SK-N-SH (cell line): ENCODE measurements at regions not wholly inside any gene's neighbourhood (a gene's known extent, or its start where the extent isn't known, plus 50 kb on each side); places are given as distances from the start of the nearest gene placed in this dataset.

ENCODE experiments used
- CTCF ChIA-PET: fragments of 300-600, 350-600 bp; formaldehyde crosslinking; extraction: SDS; loops from one replicate; lab custom pipeline; 2021; lab: Yijun Ruan, JAX
- POLR2A ChIA-PET: fragments of 350-600 bp; sonication (Branson Sonifier 250); formaldehyde crosslinking; extraction: SDS; loops from one replicate; lab custom pipeline; 2020; ENCODE audit warnings: antibody characterized with exemption, inconsistent platforms; lab: Yijun Ruan, JAX
- DNase-seq: peaks from one replicate; pipeline ENCODE4 v3.0.0; 2012
- H2AFZ ChIP-seq: fragments of 200-600 bp; sonication (generic); 2 replicates; pipeline ENCODE4 v1.8.1; 2016; ENCODE audit warnings: antibody characterized with exemption, mild to moderate bottlenecking, low read depth
- H3F3A ChIP-seq: fragments of 200-600 bp; sonication (generic); replicated peaks from 2 replicates; pipeline ENCODE3; 2016; ENCODE audit warnings: antibody characterized with exemption, mild to moderate bottlenecking; ENCODE audit not compliant: insufficient read depth
- H3K27ac ChIP-seq, 2 experiments: fragments of 200-500 bp in 1 of 2; fragments of 200-600 bp in 1 of 2; sonication (Bioruptor generic) in 1 of 2; sonication (generic), shearing (Covaris generic) in 1 of 2; 2 replicates each; pipeline versions ENCODE4 v1.5.1 to v1.6.1; 2014 to 2016; ENCODE audit warnings: low read depth in 2 of 2, inconsistent platforms in 1 of 2, low read length in 1 of 2, mild to moderate bottlenecking in 1 of 2, mixed read lengths in 1 of 2
- H3K27me3 ChIP-seq: fragments of 200-600 bp; sonication (generic), shearing (Covaris generic); 2 replicates; pipeline ENCODE4 v1.6.1; 2016; ENCODE audit warnings: mixed run types; ENCODE audit not compliant: insufficient read depth
- H3K36me3 ChIP-seq, 2 experiments: fragments of 200-500 bp in 1 of 2; fragments of 200-600 bp in 1 of 2; sonication (Bioruptor generic) in 1 of 2; sonication (generic) in 1 of 2; replicated peaks in 1 of 2; 2 replicates each; pipeline versions ENCODE3 to v1.5.1; 2014 to 2016; ENCODE audit warnings: low read length in 1 of 2, mild to moderate bottlenecking in 1 of 2; ENCODE audit not compliant: insufficient read depth in 2 of 2, control insufficient read depth in 1 of 2
- H3K4me1 ChIP-seq, 2 experiments: fragments of 200-500 bp in 1 of 2; fragments of 200-600 bp in 1 of 2; sonication (Bioruptor generic) in 1 of 2; sonication (generic), shearing (Covaris generic) in 1 of 2; 2 replicates each; pipeline versions ENCODE4 v1.5.1 to v1.6.1; 2014 to 2016; ENCODE audit warnings: low read depth in 1 of 2, low read length in 1 of 2, mixed run types in 1 of 2; ENCODE audit not compliant: insufficient read depth in 2 of 2, control insufficient read depth in 1 of 2
- H3K4me2 ChIP-seq: fragments of 200-600 bp; sonication (generic), shearing (Covaris generic); 2 replicates; pipeline ENCODE4 v1.6.1; 2017; ENCODE audit warnings: mixed run types
- H3K4me3 ChIP-seq, 2 experiments: fragments of 200-500 bp in 1 of 2; fragments of 200-600 bp in 1 of 2; sonication (Bioruptor generic) in 1 of 2; sonication (generic), shearing (Covaris generic) in 1 of 2; 2 replicates each; pipeline versions ENCODE4 v1.5.1 to v1.8.1; 2014 to 2016; ENCODE audit warnings: low read depth in 2 of 2, inconsistent platforms in 1 of 2, low read length in 1 of 2, mild to moderate bottlenecking in 1 of 2, mixed read lengths in 1 of 2, moderate library complexity in 1 of 2
- H3K79me2 ChIP-seq: fragments of 200-600 bp; sonication (generic); 2 replicates; pipeline ENCODE4 v1.8.1; 2017; ENCODE audit warnings: mild to moderate bottlenecking; ENCODE audit not compliant: insufficient read depth
- H3K9ac ChIP-seq: fragments of 200-600 bp; sonication (generic); 2 replicates; pipeline ENCODE4 v1.6.1; 2017; ENCODE audit warnings: mixed run types
- H3K9me2 ChIP-seq: fragments of 200-600 bp; sonication (generic); 2 replicates; pipeline ENCODE4 v1.6.1; 2017; ENCODE audit warnings: mixed run types
- H3K9me3 ChIP-seq: fragments of 200-600 bp; sonication (generic); 2 replicates; pipeline ENCODE4 v1.6.1; 2017; ENCODE audit warnings: mixed run types, mild to moderate bottlenecking, moderate library complexity
- H4K20me1 ChIP-seq: fragments of 200-600 bp; sonication (generic); 2 replicates; pipeline ENCODE4 v1.6.1; 2017; ENCODE audit warnings: mild to moderate bottlenecking, mixed run types; ENCODE audit not compliant: insufficient read depth
- CHD2 ChIP-seq: fragments of 150-350 bp; IDR thresholded peaks from 2 replicates; pipeline ENCODE4 v1.6.1; 2018; ENCODE audit warnings: low read length; ENCODE audit not compliant: partially characterized antibody
- EZH2phosphoT487 ChIP-seq: fragments of 200-600 bp; sonication (generic); IDR thresholded peaks from 2 replicates; pipeline ENCODE4 v1.6.1; 2017; ENCODE audit warnings: low read depth, mixed run types, mild to moderate bottlenecking, antibody characterized with exemption, moderate library complexity, borderline replicate concordance
- FOSL2 ChIP-seq: IDR thresholded peaks from 2 replicates; pipeline ENCODE4 v1.4.0; 2012; ENCODE audit warnings: low read depth, mild to moderate bottlenecking, moderate library complexity, borderline replicate concordance
- GATA2 ChIP-seq: sonication (generic); formaldehyde crosslinking; IDR thresholded peaks from 2 replicates; pipeline ENCODE4 v1.5.0; 2020; ENCODE audit warnings: mild to moderate bottlenecking, missing genetic modification reagents
- MEF2A ChIP-seq: IDR thresholded peaks from 2 replicates; pipeline ENCODE4 v1.4.0; 2012; ENCODE audit warnings: low read depth, borderline replicate concordance
- MXI1 ChIP-seq: IDR thresholded peaks from 2 replicates; pipeline ENCODE4 v1.6.1; 2012; ENCODE audit warnings: mild to moderate bottlenecking, low read depth, low read length, improper control_type of control experiment
- NRF1 ChIP-seq: IDR thresholded peaks from 2 replicates; pipeline ENCODE4 v1.6.1; 2012; ENCODE audit warnings: low read depth, mild to moderate bottlenecking, low read length
- RAD21 ChIP-seq: IDR thresholded peaks from 2 replicates; pipeline ENCODE4 v1.6.1; 2012; ENCODE audit warnings: mild to moderate bottlenecking, low read length
- RCOR1 ChIP-seq: fragments of 150-350 bp; IDR thresholded peaks from 2 replicates; pipeline ENCODE4 v1.6.1; 2017; ENCODE audit warnings: antibody characterized with exemption, low read length
- RXRA ChIP-seq: IDR thresholded peaks from 2 replicates; pipeline ENCODE4 v1.4.0; 2012; ENCODE audit warnings: low read depth, mild to moderate bottlenecking, borderline replicate concordance
- SIN3A ChIP-seq: IDR thresholded peaks from 2 replicates; pipeline ENCODE4 v1.6.1; 2012; ENCODE audit warnings: low read depth, mild to moderate bottlenecking, low read length, moderate library complexity, borderline replicate concordance
- TCF12 ChIP-seq: IDR thresholded peaks from 2 replicates; pipeline ENCODE4 v1.4.0; 2012
- WGBS: methylation state at CpG from one replicate; pipeline ENCODE4 v1.1.6; 2017; ENCODE audit warnings: low lambda C conversion rate; 5-methylcytosine and 5-hydroxymethylcytosine counted together
- TF ChIP-seq, protein P1 (sequence below): IDR thresholded peaks from 2 replicates; pipeline ENCODE4 v1.4.0; 2012; ENCODE audit warnings: low read depth, borderline replicate concordance
- TF ChIP-seq, protein P2 (sequence below): fragments of 150-350 bp; IDR thresholded peaks from 2 replicates; pipeline ENCODE4 v1.6.1; 2016; ENCODE audit warnings: mild to moderate bottlenecking, low read depth, low read length
- TF ChIP-seq, protein P3 (sequence below): IDR thresholded peaks from 2 replicates; pipeline ENCODE4 v1.6.1; 2012; ENCODE audit warnings: mild to moderate bottlenecking, low read depth, low read length, moderate library complexity
- TF ChIP-seq, protein P4 (sequence below): IDR thresholded peaks from 2 replicates; pipeline ENCODE4 v1.4.0; 2012; ENCODE audit warnings: low read depth

DNA sequence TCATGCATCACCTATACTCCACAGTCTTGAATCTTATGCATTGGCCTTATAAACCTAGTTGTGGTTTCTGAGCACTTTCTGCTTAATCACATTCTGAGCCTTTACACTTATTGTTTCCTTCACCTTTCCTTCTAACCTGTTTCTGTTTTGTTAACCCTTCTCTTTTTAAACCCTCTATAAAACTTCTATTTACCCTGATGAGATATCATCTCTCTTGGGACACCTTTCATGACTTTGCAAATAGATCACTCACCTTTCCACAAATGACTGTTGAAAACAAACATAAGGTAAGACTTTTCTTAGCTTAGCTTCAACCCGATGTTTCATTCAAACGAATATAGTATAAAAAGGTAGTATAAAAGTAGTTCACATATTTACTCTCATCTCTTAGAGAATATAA, 483.6 kb downstream of the FAM181B start:
- Histone ChIP-seq H3K4me3 (no peak overlapping the region), H3K9me3 (no peaks in the 10 kb centered on the region), H3K9ac (no peak overlapping the region), H3K27me3 (no peaks in the 10 kb centered on the region), H3K9me2 (no peaks in the 10 kb centered on the region), H3K27ac (no peak overlapping the region), H3F3A (no peaks in the 10 kb centered on the region), H3K79me2 (no peaks in the 10 kb centered on the region), H4K20me1 (no peaks in the 10 kb centered on the region), H3K4me1 (no peaks in the 10 kb centered on the region), H2AFZ (no peak overlapping the region), H3K36me3 (no peaks in the 10 kb centered on the region), H3K4me2 (no peak overlapping the region)
- ChIA-PET CTCF (no interaction called here), POLR2A (no interaction called here)
- no peak for DNase-seq
- TF ChIP-seq, protein P1, sequence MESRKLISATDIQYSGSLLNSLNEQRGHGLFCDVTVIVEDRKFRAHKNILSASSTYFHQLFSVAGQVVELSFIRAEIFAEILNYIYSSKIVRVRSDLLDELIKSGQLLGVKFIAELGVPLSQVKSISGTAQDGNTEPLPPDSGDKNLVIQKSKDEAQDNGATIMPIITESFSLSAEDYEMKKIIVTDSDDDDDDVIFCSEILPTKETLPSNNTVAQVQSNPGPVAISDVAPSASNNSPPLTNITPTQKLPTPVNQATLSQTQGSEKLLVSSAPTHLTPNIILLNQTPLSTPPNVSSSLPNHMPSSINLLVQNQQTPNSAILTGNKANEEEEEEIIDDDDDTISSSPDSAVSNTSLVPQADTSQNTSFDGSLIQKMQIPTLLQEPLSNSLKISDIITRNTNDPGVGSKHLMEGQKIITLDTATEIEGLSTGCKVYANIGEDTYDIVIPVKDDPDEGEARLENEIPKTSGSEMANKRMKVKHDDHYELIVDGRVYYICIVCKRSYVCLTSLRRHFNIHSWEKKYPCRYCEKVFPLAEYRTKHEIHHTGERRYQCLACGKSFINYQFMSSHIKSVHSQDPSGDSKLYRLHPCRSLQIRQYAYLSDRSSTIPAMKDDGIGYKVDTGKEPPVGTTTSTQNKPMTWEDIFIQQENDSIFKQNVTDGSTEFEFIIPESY = no peak
- TF ChIP-seq, protein P2, sequence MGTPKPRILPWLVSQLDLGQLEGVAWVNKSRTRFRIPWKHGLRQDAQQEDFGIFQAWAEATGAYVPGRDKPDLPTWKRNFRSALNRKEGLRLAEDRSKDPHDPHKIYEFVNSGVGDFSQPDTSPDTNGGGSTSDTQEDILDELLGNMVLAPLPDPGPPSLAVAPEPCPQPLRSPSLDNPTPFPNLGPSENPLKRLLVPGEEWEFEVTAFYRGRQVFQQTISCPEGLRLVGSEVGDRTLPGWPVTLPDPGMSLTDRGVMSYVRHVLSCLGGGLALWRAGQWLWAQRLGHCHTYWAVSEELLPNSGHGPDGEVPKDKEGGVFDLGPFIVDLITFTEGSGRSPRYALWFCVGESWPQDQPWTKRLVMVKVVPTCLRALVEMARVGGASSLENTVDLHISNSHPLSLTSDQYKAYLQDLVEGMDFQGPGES = no peak
- no peak for TF ChIP-seq FOSL2
- no peak for TF ChIP-seq TCF12
- TF ChIP-seq EZH2phosphoT487 = no peak
- no peak for TF ChIP-seq NRF1
- no peak for TF ChIP-seq RCOR1
- TF ChIP-seq MXI1 = no peak
- no peak for TF ChIP-seq RXRA
- TF ChIP-seq SIN3A = no peak
- TF ChIP-seq CHD2 = no peak
- no peak for TF ChIP-seq RAD21
- TF ChIP-seq MEF2A = no peak
- TF ChIP-seq, protein P3, sequence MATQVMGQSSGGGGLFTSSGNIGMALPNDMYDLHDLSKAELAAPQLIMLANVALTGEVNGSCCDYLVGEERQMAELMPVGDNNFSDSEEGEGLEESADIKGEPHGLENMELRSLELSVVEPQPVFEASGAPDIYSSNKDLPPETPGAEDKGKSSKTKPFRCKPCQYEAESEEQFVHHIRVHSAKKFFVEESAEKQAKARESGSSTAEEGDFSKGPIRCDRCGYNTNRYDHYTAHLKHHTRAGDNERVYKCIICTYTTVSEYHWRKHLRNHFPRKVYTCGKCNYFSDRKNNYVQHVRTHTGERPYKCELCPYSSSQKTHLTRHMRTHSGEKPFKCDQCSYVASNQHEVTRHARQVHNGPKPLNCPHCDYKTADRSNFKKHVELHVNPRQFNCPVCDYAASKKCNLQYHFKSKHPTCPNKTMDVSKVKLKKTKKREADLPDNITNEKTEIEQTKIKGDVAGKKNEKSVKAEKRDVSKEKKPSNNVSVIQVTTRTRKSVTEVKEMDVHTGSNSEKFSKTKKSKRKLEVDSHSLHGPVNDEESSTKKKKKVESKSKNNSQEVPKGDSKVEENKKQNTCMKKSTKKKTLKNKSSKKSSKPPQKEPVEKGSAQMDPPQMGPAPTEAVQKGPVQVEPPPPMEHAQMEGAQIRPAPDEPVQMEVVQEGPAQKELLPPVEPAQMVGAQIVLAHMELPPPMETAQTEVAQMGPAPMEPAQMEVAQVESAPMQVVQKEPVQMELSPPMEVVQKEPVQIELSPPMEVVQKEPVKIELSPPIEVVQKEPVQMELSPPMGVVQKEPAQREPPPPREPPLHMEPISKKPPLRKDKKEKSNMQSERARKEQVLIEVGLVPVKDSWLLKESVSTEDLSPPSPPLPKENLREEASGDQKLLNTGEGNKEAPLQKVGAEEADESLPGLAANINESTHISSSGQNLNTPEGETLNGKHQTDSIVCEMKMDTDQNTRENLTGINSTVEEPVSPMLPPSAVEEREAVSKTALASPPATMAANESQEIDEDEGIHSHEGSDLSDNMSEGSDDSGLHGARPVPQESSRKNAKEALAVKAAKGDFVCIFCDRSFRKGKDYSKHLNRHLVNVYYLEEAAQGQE = no peak
- TF ChIP-seq, protein P4, sequence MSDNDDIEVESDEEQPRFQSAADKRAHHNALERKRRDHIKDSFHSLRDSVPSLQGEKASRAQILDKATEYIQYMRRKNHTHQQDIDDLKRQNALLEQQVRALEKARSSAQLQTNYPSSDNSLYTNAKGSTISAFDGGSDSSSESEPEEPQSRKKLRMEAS = no peak
- no peak for TF ChIP-seq GATA2
- 15% methylated on average over 2 of the region's 2 CpGs for WGBS
